Right renal cortex interstitium (tissue), 3 donors: ENCODE measurements at regions not wholly inside any gene's neighbourhood (a gene's known extent, or its start where the extent isn't known, plus 50 kb on each side); places are given as distances from the start of the nearest gene placed in this dataset.

Experiments used
- DNase-seq, 3 donors: peaks; one replicate each; pipeline ENCODE4 v3.0.0-alpha.2; 2013; ENCODE audit warnings: low read depth in 3 of 3, low spot score in 2 of 3

DNA sequence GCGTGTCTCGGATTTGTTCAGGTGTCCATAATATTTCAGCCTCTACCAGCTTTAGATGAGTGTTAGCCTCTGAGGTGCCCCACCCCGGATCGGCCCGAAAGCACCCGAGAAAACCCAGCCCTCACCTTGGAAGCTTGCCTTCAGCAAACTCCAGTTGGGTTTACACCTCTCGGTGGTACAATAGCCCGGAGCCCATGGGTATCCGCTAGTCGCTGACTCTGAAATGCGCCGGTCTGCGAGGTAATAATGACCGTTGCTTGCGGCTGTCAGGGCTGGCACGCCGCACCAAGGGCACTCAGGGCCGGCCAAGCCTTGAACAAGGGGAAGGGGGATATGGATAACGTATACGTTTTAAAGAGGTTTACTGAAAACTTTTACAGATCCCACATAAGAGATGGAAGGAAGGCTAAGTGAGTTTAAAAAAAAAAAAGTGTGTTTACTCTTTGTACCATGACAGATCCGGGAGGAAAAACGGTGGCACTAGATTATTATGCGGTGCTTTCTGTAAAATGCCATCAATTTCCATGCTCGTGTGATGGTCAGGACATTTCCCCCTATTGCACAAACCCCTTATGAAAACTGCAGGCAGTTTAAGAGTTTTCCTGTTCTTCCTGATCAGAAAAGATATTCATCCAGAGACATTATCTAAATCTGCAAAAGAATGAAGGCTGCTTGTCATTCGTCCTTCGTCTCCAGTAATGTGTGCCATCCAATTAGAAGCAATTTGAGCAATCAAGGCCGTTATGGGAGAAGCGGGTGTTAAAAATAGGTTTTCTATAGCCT is 124.2 kb downstream of the TMEM161B start:
- no peak for DNase-seq

GRCh38 chr5:88143693-88144218 is 124.9 kb downstream of the TMEM161B start:
- DNase-seq: no peak

- no peak for DNase-seq
Observed at GRCh38 chr5:88142886-88143692, 125.6 kb downstream of the TMEM161B start.

DNA sequence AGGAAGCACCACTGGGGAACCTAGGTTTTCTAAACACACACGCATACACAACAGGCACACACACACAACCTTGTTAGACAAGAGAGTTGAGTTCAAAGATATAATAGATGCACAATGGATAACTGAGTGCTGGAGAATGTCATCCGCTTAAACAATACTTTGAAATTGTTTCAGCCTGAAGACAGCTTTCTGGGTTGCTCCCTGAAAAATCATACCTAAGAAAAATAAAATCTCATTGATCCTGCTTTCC is 126.1 kb downstream of the TMEM161B start:
- no peak for DNase-seq

- peak; percentile 77 to 88 (median 78) for DNase-seq
Observed at GRCh38 chr5:88140856-88141752, 127.5 kb downstream of the TMEM161B start.

- DNase-seq: no peak
Observed at GRCh38 chr5:88140396-88140855, 128.2 kb downstream of the TMEM161B start.

DNA sequence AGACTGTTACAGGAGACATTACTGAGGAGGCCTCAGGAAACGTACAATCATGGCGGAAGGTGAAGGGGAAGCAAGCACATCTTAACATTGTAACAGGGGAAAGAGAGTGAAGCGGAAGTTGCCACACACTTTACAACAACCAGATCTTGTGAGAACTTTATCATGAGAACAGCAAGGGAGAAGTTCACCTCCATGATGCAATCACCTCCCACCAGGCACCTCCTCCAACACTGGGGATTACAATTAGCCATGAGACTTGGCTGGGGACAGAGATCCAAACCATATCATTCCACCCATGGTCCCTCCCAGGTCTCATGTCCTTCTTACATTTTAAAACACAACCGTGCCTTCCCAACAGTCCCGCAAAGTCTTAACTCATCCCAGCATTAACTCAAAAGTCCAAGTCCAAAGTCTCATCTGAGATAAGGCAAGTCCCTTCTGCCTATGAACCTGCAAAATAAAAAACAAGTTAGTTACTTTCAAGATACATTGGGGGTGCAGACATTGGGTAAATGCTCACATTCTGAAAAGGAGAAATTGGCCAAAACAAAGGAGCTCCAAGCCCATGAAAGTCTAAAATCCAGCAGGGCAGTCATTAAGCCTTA is 138.3 kb downstream of the TMEM161B start:
- DNase-seq: no peak

DNA sequence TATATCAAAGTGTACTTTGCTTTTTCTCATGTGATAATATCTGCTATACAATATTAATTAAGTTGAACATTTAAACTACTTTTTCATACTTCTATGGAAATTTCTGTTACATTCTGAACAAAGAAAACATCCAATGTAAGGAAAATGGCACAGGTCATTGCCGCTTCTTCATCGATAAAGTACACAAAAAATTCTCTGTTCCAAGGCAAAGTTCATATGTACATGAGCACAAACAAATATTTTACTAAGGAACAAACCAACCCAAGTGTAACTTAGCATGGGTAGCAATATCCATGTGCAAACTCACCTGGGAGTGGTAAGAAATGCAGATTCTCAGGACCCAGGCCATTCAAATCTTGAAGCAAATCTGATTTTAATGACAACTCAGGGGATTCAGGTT is 139.8 kb downstream of the TMEM161B start:
- no peak for DNase-seq

GRCh38 chr5:88119535-88120125 is 149.0 kb downstream of the TMEM161B start:
- DNase-seq: no peak

DNA sequence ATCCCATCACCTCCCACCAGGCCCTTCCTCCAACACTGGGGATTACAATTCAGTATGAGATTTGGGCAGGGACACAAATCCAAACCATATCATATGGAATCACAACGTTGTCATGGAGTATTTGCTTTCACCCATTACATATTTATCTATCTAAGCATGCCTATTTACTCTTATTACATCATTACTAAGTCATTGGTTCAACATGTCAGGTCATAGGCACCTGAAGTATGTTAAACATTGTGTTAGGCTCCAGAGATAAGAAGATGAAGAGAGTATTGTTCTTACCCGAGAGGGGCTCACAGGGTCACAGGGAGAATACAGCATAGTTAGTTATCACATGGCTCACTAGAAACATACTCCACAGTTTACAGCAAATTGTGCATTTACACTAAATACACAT is 150.5 kb downstream of the TMEM161B start:
- DNase-seq: no peak

- DNase-seq: no peak
Observed at GRCh38 chr5:88117546-88117945, 151.1 kb downstream of the TMEM161B start.

DNA sequence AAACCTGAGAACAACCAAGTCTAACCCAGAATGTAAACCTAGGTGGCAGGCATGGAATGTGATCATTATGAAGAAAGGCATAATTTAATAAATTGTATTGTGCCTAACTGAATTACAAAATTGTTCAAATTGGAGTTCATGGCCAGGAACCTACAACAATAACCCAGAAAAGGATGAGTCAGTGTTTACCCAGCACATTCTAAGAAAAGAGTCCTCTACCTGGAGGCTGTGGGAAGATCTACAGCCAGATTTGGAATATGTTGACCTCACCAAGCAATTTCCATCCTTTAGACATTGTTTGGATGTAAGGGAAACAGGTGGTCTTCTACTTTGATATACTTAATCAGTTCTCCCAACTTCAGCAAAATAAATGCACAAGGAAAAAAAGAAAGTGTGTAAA is 152.2 kb downstream of the TMEM161B start:
- DNase-seq: no peak

GRCh38 chr5:88115211-88115610 is 153.4 kb downstream of the TMEM161B start:
- DNase-seq: no peak

DNA sequence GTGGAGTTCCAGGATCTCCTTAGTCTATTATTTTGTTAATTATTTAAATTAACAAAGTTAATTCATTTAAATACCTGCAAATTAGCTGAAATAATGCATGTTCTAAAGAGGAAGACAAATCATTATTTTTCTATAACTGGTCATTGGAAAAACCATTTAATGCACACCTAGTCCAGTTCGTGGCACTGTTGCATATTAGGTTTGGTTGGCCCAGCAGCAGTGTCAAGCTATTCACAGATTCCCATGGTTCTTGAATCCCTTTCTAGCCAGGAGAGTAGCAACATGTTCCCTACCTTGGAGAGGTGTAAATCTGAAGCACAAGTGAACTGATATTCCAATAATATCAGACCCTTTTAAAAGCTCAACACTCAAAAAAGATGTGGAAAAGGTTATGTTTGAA is 155.2 kb downstream of the TMEM161B start:
- no peak for DNase-seq

DNA sequence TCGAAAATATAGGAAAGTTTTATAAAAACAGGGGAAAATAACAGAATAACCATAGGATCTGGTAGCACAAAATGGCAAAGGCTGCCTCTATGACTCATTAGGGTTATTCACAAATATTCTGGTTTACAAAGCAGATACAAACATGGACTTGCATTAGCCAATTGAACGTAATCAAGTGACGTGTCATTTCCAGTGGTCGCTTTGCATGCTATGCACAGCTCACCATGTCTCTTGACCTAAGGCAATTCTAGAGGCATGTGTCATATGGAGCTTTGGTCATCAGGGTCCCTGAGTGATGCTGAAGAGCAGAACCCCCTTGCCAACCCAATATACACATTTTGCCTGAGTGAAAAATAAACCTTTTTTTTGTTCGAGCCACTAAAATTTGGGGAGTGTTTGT is 158.8 kb downstream of the TMEM161B start:
- DNase-seq: no peak

DNA sequence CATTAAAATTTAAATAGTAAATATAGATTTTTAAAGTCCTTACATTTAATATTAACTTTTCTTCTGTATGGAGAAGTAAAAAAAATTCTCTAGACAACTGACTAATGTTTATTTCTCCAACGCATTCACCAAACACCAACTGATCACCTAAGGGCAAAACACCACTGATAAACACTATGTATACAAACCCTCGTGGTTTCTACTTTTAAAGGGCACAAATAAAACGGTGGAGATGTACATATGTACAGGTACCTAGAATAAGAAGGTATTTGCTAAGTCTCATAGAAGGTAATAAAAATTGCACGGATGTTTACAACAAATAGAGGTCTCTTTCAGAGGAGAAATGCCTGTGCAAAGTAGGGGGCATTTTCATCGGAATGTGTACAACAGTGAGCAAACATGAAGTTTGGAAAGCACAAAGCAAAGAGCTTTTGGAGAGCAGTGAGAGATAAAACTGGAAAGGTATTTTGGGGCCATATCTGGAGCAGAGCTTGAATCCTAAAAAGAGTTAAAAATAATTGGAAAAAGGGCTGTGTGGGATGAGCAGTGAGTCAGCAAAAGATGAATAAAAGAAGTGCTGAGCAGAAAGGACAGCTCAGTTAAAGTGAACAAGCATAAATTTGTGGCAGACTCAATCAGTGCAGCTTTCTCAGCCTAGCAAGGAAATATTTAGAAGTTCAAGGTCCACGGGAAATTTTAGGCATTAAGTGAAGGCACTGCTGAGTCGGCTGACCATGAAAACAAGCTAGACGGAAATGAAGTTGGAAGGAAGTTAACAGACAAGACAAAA is 160.0 kb downstream of the TMEM161B start:
- DNase-seq: no peak

GRCh38 chr5:88094906-88095496 is 173.6 kb downstream of the TMEM161B start:
- no peak for DNase-seq

DNA sequence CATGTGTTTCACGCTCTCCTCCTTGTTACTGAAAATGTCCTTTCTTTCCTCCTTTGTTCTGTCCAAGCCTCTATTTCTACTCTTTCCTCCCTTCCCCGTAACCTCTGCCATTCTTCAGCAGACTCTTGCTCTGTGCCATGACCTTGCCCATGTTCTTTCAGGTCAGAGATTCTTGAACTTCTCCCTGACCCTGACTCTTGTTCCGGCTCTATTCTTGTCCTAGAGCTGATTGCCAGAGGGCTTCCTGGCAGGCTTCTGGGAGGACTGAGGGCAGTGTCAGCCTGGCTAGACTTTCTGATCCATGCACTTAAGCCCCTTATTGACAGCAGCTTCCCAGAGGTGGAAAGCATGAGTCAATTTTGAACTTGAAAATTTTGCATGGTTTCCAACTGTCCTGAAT is 174.2 kb downstream of the TMEM161B start:
- DNase-seq: no peak

DNA sequence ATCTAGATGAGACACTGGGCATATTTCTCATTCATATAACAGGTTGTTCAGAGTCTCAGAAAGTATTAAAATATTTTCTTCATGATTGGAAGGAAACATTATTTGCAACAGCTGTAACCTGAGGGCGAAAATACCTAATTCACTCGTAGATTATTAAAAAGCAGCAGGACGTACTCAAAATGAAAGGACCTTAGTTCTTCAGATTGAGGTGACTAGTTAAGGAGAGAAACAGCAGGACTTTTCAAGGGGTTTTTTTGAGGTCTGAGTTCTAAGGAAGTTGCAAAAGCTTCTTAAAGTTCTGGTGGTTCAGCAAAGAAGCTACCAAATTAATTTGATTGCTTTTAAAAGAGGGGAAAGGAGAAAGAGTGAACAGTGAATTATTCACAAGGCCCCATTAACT is 174.9 kb downstream of the TMEM161B start:
- DNase-seq: no peak
